Left lung (tissue), 4 donors: ENCODE measurements at regions not wholly inside any gene's neighbourhood (a gene's known extent, or its start where the extent isn't known, plus 50 kb on each side); places are given as distances from the start of the nearest gene placed in this dataset.

Source experiments
- ATAC-seq: fragments of 200-7000 bp; cut with Tn5 transposase; one replicate; pipeline ENCODE4 v1.9.1; 2020; ENCODE audit warnings: moderate library complexity
- DNase-seq, 4 donors: peaks; one replicate each; pipeline ENCODE4 v3.0.0-alpha.2; 2013 to 2020
- H3K27ac ChIP-seq, 2 donors: fragments of 200-600 bp; sonication (generic) in 1 of 2; one replicate each; pipeline versions ENCODE4 v1.5.0 to v1.8.0; 2020 to 2021
- H3K27me3 ChIP-seq, 2 donors: fragments of 200-600 bp; sonication (generic) in 1 of 2; one replicate each; pipeline versions ENCODE4 v1.5.0 to v1.8.0; 2020 to 2021
- H3K36me3 ChIP-seq, 2 donors: fragments of 200-600 bp; sonication (generic) in 1 of 2; one replicate each; pipeline versions ENCODE4 v1.5.0 to v1.8.0; 2020 to 2021
- H3K4me1 ChIP-seq, 2 donors: fragments of 200-600 bp; one replicate each; pipeline ENCODE4 v1.8.0; 2021
- H3K4me3 ChIP-seq, 2 donors: fragments of 200-600 bp; sonication (generic) in 1 of 2; one replicate each; pipeline versions ENCODE4 v1.5.0 to v1.8.0; 2020 to 2021; ENCODE audit warnings: mild to moderate bottlenecking in 1 of 2
- H3K9me3 ChIP-seq, 2 donors: fragments of 200-600 bp; sonication (generic) in 1 of 2; one replicate each; pipeline versions ENCODE4 v1.5.0 to v1.8.0; 2020 to 2021
- intact Hi-C, 2 donors: fragments of 100-400 bp; cut with DNase I; formaldehyde crosslinking; loops; one replicate each; pipeline versions ENCODE4 v1.11.2 to v1.14.2; 2022
- TF ChIP-seq, protein P1 (sequence below), 2 donors: fragments of 200-600 bp; sonication (generic) in 1 of 2; IDR thresholded peaks; one replicate each; pipeline versions ENCODE4 v1.5.0 to v1.8.0; 2021; ENCODE audit warnings: antibody characterized with exemption in 2 of 2
- donor health status: DM: no; HTN: yes; CAD: no.
- donor health status: DM: no; HTN: no; CAD: no.

- Histone ChIP-seq H3K9me3 (peaks cover 0 to under 1% of the 10 kb centered on the region in 2 donors), H3K36me3 (no peaks in the 10 kb centered on the region), H3K4me3 (no peak overlapping the region), H3K4me1 (no peaks in the 10 kb centered on the region), H3K27ac (no peak overlapping the region), H3K27me3 (no peaks in the 10 kb centered on the region)
- TF ChIP-seq, protein P1, sequence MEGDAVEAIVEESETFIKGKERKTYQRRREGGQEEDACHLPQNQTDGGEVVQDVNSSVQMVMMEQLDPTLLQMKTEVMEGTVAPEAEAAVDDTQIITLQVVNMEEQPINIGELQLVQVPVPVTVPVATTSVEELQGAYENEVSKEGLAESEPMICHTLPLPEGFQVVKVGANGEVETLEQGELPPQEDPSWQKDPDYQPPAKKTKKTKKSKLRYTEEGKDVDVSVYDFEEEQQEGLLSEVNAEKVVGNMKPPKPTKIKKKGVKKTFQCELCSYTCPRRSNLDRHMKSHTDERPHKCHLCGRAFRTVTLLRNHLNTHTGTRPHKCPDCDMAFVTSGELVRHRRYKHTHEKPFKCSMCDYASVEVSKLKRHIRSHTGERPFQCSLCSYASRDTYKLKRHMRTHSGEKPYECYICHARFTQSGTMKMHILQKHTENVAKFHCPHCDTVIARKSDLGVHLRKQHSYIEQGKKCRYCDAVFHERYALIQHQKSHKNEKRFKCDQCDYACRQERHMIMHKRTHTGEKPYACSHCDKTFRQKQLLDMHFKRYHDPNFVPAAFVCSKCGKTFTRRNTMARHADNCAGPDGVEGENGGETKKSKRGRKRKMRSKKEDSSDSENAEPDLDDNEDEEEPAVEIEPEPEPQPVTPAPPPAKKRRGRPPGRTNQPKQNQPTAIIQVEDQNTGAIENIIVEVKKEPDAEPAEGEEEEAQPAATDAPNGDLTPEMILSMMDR (IDR thresholded peaks at IDR 0.05) = no peak
- ATAC-seq (no peak), DNase-seq (no peak)
- intact Hi-C loops = loop anchor here in 1 of 2 donors (10.0 kb wide), 1 partner anchor 59 kb away; no protein-coding TSS in a partner anchor
Measured at GRCh38 chr18:28666216-28666615, 489.3 kb upstream of the CDH2 start.

GRCh38 chr18:28657961-28658360, 481.0 kb upstream of the CDH2 start:
- no peak overlapping the region for H3K27ac ChIP-seq
- no peaks in the 10 kb centered on the region for H3K36me3 ChIP-seq
- H3K4me3 ChIP-seq = no peak overlapping the region
- TF ChIP-seq, protein P1 (IDR thresholded peaks at IDR 0.05) = no peak
- peaks cover 0 to 8% of the 10 kb centered on the region in 2 donors for H3K9me3 ChIP-seq
- intact Hi-C loops = no loop called here
- H3K27me3 ChIP-seq = no peaks in the 10 kb centered on the region
- DNase-seq = no peak
- no peak for ATAC-seq
- H3K4me1 ChIP-seq = no peaks in the 10 kb centered on the region

DNA sequence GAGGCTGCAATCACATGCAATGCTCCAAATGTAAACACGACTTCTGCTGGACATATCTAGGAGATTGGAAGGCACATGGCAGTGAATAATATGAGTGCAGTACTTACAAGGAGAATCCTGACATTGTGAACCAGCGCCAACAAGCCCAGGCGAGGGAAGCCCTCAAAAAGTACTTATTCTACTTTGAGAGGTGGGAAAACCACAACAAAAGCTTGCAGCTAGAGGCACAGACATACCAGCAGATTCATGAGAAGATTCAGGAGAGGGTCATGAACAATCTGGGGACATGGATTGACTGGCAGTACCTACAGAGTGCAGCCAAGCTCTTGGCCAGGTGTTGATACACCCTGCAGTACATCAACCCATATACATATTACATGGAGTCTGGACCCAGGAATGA, 475.7 kb upstream of the CDH2 start:
- Histone ChIP-seq H3K9me3 (peaks cover 0 to 14% of the 10 kb centered on the region in 2 donors), H3K4me3 (no peak overlapping the region), H3K27ac (no peak overlapping the region), H3K27me3 (no peaks in the 10 kb centered on the region), H3K4me1 (no peaks in the 10 kb centered on the region), H3K36me3 (no peaks in the 10 kb centered on the region)
- no peak for ATAC-seq
- no peak for DNase-seq
- intact Hi-C loops = no loop called here
- TF ChIP-seq, protein P1 (IDR thresholded peaks at IDR 0.05) = no peak

- Histone ChIP-seq H3K27me3 (no peaks in the 10 kb centered on the region), H3K4me3 (no peak overlapping the region), H3K36me3 (no peaks in the 10 kb centered on the region), H3K4me1 (no peaks in the 10 kb centered on the region), H3K27ac (no peak overlapping the region), H3K9me3 (peaks cover 0 to 12% of the 10 kb centered on the region in 2 donors)
- DNase-seq (no peak), ATAC-seq (no peak)
- intact Hi-C loops = no loop called here
- TF ChIP-seq, protein P1 (IDR thresholded peaks at IDR 0.05) = no peak
Measured at GRCh38 chr18:28651298-28651697, 474.4 kb upstream of the CDH2 start.

DNA sequence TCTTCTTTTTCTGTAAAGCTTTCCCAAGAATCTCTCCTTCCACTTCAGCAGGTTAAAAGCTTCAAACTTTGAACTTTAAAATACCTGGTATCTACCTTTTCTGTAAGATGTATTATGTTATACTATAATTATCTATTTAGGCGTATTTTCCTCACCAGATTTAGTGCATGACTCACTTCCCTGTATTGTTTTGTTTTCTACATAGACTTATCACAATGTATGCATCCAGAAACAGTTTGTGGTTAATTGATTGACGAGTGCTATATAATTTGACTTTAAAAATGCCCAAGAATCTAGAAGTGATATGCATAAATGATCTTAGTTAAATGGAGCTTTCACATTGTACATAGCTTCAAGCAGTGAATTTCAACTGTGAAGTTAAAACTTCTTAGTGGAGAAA, 473.9 kb upstream of the CDH2 start:
- TF ChIP-seq, protein P1 (IDR thresholded peaks at IDR 0.05) = no peak
- Histone ChIP-seq H3K27ac (no peak overlapping the region), H3K9me3 (peaks cover 0 to 12% of the 10 kb centered on the region in 2 donors), H3K27me3 (no peaks in the 10 kb centered on the region), H3K4me3 (no peak overlapping the region), H3K4me1 (no peaks in the 10 kb centered on the region), H3K36me3 (no peaks in the 10 kb centered on the region)
- no peak for ATAC-seq
- intact Hi-C loops = no loop called here
- no peak for DNase-seq
